ENCODE measurements at regions not wholly inside any gene's neighbourhood (a gene's known extent, or its start where the extent isn't known, plus 50 kb on each side); places are given as distances from the start of the nearest gene placed in this dataset.

- WGBS, 2 donors: 65 to 66% methylated on average over 5 of the region's 5 CpGs
- Histone ChIP-seq H3K4me3 (no peak overlapping the region), H3K9me3 (no peaks in the 10 kb centered on the region), H3K27me3 (no peaks in the 10 kb centered on the region), H3K4me1 (no peaks in the 10 kb centered on the region), H3K36me3 (no peaks in the 10 kb centered on the region), H3K27ac (no peak overlapping the region)
- ATAC-seq (no peak), DNase-seq (no peak)
- TF ChIP-seq CTCF (IDR thresholded peaks at IDR 0.05): no peak
- intact Hi-C loops (cut with DNase I): no loop called here
Observed at GRCh38 chr12:72082986-72083820, 144.6 kb downstream of the TPH2 start.

- 0 to 43% methylated on average over 1 of the region's 1 CpG for WGBS, 2 donors
Observed at GRCh38 chr12:72084061-72084460, 145.4 kb downstream of the TPH2 start.

GRCh38 chr12:72084880-72085279 lies 146.2 kb downstream of the TPH2 start:
- H3K27ac ChIP-seq: no peak overlapping the region
- no peaks in the 10 kb centered on the region for H3K27me3 ChIP-seq
- no peaks in the 10 kb centered on the region for H3K36me3 ChIP-seq
- TF ChIP-seq CTCF (IDR thresholded peaks at IDR 0.05): no peak
- ATAC-seq (no peak), DNase-seq (no peak)
- peaks cover 0 to 3% (median 0%) of the 10 kb centered on the region in 11 donors for H3K9me3 ChIP-seq
- H3K4me3 ChIP-seq: no peak overlapping the region
- intact Hi-C loops (cut with DNase I): no loop called here
- H3K4me1 ChIP-seq: no peaks in the 10 kb centered on the region
- WGBS, 2 donors: 33 to 40% methylated on average over 1 of the region's 1 CpG

More at GRCh38 chr12:72084061-72084460, 145.4 kb downstream of the TPH2 start:
- Histone ChIP-seq H3K36me3 (no peaks in the 10 kb centered on the region), H3K27ac (no peak overlapping the region), H3K4me1 (no peaks in the 10 kb centered on the region), H3K27me3 (no peaks in the 10 kb centered on the region), H3K4me3 (no peak overlapping the region), H3K9me3 (no peaks in the 10 kb centered on the region)
- intact Hi-C loops (cut with DNase I): no loop called here
- no peak for DNase-seq
- TF ChIP-seq CTCF (IDR thresholded peaks at IDR 0.05): no peak
- no peak for ATAC-seq

- Histone ChIP-seq H3K27ac (no peak overlapping the region), H3K36me3 (no peaks in the 10 kb centered on the region), H3K4me3 (no peak overlapping the region), H3K4me1 (no peaks in the 10 kb centered on the region), H3K27me3 (no peaks in the 10 kb centered on the region), H3K9me3 (peaks cover 0 to 29% (median 11%) of the 10 kb centered on the region in 11 donors)
- no peak for DNase-seq
- no peak for TF ChIP-seq CTCF (IDR thresholded peaks at IDR 0.05)
- intact Hi-C loops (cut with DNase I): no loop called here
- no peak for ATAC-seq
Observed at GRCh38 chr12:72089678-72090077, 151.0 kb downstream of the TPH2 start.

Data from heart right ventricle (tissue), 16 donors.